GM18505 (cell line): ENCODE measurements at regions not wholly inside any gene's neighbourhood (a gene's known extent, or its start where the extent isn't known, plus 50 kb on each side); places are given as distances from the start of the nearest gene placed in this dataset.

Experiments used
- ATAC-seq: cut with Tn5 transposase; IDR thresholded peaks from one replicate; pipeline ENCODE4 v1.9.1; 2021; ENCODE audit not compliant: unreplicated experiment
- POLR2A ChIP-seq: IDR thresholded peaks from 4 replicates; pipeline ENCODE4 v1.6.1; 2011; ENCODE audit warnings: borderline replicate concordance; ENCODE audit not compliant: insufficient read depth, insufficient read length; ENCODE audit errors: extremely low read depth

DNA sequence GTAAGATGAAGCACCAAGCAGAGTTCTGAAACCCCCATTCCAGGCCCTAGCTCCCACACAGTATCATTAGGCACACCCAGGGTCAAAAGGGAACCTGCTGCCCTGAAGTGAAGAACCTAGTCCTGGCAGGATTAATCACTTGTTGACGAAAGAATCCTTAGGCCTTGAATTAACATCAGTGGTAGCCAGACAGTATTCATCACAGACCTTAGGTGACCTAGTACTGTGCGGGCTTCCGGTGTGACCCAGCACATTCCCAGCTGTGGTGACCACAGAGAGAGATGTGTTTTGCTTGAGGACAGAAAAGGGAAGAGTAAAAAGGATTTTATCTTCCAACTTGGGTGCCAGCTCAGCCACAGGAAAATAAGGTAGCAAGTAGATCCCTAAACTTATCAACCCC is 1071.4 kb upstream of the FAM98A start:
- ATAC-seq, result no peak
- no peak for TF ChIP-seq POLR2A

DNA sequence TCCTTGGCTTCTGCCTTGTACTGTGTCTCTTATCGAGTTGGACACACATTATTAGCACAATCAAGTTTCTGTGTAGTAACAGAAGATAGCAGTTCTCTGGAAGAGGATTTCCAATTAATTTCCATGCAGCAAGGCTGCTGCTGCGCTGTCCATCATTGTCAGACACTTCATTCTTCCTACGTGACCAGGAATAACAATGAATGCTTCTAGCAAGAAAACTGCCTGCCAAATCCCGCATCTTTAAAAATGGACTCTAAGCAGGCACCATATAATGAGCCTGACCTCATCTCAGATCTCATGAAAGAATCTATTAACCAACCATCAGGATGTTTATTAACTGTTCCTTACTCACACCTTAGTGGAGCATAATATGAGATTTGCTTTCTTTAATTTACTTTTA is 1067.7 kb upstream of the FAM98A start:
- no peak for TF ChIP-seq POLR2A
- no peak for ATAC-seq

DNA sequence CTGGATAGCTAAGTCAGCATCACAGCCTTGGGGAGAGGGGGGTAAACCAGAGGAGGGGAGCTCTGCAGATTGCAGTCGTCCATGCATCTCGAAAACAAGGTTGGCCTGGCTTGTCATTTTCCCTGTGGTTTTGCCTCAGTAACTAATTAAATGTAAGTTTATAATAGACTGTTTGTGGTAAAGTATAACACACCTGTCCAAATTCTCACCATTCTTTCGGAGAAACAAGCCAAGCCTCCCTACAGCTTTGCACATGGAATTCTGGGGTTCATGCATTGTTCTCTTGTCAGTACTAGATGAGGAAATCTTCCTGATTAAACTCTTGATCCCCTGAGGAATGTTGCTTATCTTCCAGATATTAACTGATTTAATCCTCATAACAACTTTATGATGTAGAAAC is 1065.2 kb upstream of the FAM98A start:
- no peak for ATAC-seq
- no peak for TF ChIP-seq POLR2A

DNA sequence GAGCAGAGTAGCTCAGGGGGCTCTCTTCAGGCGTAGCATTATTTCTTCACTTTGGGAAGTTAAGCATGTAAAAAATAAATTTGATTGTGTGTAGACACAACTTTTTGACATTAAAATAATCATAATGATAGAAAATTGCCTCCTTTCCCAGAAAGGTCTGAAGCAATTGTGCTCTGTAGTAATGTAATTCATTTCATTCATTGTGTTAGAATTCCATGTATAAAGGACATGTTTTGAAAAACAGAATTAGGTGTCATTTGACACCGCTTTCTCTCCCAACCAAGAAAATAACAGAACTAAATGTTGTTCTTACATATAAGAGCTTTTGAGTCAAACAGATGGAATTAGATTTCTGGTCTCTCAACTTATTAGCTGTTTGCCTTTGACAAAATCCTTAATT is 1064.2 kb upstream of the FAM98A start:
- no peak for ATAC-seq
- no peak for TF ChIP-seq POLR2A

DNA sequence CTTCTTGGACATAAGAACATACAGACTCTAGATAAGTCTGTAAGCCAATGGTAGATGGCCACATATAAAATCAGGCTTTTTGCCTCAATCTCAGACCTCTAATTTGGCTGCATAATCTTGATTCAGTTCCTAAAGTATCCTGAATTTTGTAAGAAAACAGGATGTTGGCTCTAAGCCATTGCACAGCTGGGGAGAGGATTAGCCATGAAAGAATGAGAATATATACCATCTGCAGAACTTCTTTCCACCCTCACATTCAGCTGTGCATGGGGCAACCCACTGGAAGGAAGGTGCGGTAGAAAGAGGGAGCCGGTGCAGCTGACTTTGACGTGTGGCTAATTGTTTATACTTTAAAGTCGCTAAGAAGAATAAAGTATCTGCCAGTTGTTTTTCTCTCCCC is 1061.6 kb upstream of the FAM98A start:
- no peak for TF ChIP-seq POLR2A
- ATAC-seq, result no peak

DNA sequence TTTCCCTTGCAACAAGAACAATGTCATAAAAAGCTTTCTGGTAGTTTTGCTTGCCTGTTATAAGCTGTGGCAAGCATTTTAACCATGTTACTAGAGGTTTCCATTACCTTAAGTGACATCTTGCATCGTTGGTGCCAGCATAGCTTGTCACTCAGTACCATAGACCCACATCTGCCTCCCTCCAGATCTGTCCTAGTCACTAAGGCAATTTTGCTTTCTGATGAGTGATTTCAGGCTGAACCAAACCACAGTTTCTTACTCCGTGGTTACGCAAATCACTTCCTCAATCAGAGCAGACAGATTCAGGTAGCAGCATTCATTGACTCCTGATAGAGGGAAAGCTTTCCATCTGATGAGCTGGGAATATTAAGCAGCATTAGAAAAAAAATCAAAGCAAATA is 1057.5 kb upstream of the FAM98A start:
- ATAC-seq, result no peak
- TF ChIP-seq POLR2A, result no peak

DNA sequence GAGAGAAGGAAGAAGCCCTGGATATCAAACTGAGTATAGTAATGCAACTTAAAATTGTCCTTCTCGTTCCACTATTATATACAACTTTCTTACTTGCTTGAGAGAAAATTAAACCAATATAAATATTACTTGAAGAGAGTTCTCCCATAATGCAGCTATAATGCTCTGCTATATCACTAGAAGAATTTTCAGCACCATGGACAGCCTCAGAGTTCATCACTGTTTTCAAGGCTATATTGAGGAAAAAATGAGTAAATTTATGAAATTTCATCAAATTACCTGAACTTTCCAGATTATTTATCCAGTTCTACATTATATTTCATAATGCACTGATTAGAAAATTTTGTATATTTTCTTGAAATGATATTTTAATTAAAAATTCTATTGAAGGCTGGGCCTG is 1053.5 kb upstream of the FAM98A start:
- ATAC-seq, result no peak
- no peak for TF ChIP-seq POLR2A

DNA sequence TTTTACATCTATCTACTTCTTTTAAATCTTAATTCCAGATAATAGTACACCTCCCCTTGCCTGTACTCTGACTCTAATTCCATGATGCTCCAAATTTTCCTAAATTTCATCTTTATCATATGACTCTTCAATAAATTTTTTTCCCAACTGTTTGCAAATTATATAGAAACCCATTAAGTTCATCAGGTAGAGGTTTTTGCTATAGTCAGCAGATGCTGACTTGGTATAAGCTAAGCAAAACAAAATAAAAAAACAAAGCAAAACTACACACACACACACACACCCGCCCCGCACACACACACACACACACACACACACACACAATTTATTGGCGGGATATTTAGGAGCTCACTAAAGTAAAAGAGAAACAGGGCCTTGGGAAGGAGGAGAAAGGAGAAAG is 1047.8 kb upstream of the FAM98A start:
- no peak for ATAC-seq
- no peak for TF ChIP-seq POLR2A

DNA sequence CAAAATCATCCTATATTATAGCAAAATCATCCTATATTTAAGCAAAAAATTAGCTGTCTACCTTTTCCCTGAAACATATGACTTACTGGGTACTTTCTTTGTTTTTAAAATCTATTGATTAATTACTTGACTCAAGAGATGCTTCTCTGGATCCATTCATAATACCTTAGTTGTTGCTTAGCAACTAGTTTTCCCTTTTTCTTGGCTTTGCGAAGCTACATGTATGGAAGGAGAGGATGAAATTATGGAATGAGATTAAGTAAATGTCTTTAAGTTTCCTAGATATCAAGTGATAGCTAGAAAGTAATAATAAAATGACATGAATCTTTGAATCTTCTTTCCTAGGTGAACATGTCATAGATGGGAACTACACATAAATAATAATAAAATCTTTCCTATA is 1033.2 kb upstream of the FAM98A start:
- no peak for TF ChIP-seq POLR2A
- no peak for ATAC-seq

DNA sequence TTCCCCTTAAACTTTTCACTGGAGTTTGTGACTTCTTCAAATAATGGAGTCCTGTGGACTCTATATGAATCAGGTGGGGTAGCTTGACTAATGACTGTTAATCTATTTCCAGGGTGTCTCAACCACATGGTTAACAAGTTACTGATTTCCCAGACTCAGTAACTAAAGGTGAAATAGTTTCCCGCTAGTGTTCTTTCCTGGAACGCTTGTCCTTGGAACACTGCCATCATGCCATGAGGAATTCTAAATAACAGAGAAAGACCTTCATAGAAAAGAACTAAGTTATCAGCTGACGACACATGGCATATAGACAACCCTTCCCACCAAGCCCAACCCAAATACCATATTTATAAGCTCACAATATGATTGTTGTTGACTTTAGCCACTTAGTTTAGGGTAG is 1027.9 kb upstream of the FAM98A start:
- ATAC-seq, result no peak

DNA sequence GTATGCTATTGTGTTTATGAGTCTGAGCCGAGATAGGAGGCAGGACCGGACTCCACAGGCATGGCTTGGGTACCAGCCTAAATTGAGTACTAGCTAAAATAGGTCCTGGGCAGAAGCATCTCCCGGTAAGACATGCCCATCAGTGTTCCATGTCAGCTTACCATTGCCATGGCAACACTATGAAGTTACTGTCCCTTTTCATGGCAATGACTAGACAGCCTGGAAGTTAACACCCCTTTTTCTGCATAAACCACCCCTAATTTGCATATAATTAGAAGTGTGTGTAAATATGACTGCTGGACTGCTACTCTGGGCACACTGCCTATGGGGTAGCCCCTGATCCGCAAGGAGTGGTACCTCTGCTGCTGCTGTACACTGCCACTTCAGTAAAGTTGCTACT is 1005.1 kb upstream of the FAM98A start:
- no peak for ATAC-seq
- TF ChIP-seq POLR2A, result no peak

More for the DNA sequence above, 1027.9 kb upstream of the FAM98A start:
- TF ChIP-seq POLR2A, result no peak

DNA sequence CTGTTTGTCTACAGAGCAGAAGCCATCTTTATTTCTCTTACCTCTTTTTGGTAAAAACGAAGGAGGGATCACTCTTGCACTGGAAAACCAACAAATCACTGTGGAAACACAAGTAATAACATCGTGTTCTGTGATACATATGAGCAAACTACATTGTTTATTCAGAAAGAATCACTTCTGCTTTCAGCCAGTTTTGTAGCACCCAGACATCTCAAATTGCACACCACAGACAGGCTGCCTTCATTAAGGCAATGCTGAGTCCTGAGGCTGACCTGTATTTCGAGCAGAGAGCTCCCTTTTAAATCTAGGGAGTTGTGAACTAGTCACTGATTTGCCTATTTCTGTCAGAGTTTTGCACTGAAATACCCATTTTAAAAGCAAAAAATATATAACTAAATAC is 1003.2 kb upstream of the FAM98A start:
- no peak for TF ChIP-seq POLR2A
- ATAC-seq, result no peak

DNA sequence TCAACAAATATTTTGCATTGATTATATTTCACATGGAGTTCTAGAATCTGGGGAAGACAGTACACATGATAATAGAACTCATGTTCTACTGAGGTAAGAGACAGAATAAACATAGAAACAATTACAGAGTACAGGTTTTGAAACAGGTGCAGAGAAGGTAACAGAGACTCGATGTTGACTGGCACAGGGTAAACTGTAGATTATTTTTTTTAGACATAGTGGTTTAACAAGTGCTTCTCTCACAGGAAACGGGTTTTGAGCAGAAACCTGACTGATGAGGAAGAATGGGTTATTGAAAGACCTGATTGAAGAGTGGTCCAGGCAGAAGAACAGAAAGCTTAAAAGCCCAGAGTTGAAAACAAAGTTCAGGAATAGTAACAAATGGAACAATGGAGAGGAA is 1002.5 kb upstream of the FAM98A start:
- no peak for ATAC-seq
- TF ChIP-seq POLR2A, result no peak

DNA sequence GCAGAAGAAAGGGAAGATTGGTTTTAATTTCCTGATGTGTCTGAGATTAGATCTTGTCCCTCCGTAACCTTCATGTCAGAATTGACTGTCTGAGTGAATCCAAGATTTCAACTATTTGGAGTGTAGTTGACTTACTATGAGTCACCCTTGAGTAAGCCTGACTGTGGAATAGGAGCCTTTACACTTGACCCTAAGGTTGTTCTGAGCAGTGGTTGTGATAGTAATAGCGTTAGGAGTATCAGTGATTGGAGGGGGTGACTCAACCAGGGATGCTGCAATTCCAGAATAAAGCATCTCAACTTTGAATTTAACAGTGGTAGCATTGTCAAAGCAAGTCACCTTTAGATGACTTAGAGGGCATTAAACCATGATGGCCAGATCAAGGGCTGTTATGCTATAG is 979.5 kb upstream of the FAM98A start:
- no peak for ATAC-seq

DNA sequence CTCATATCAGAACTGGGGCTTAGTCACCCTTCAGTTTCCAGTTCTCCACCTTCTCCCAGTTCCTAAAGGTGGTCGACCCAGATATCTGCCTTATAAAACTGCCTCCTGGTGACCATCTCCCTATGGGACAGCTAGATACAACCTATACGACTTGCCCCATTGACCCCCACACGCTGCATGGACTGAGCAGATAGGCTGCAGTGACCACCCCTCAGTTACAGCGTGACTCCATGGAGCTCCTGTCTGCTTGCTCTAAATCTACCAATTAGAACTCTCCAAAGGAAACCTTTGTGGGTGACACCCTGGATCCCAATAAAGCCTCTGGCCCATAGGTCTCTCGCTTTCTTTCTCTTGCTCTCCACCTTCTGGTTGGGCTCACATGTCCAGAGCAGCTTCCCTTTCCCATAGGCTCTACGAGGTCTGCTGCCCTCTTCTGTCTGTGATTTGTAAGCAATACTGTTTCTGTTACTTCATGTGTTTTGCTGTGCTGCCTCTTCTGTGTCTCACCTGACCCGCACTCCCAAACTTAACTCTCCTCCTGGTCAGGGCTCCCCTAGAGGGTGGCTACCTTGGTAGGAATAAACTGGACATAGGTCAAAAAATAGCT is 971.3 kb upstream of the FAM98A start:
- no peak for ATAC-seq
- no peak for TF ChIP-seq POLR2A

More for the DNA sequence above, 979.5 kb upstream of the FAM98A start:
- TF ChIP-seq POLR2A, result no peak
